ENCODE measurements at regions not wholly inside any gene's neighbourhood (a gene's known extent, or its start where the extent isn't known, plus 50 kb on each side); places are given as distances from the start of the nearest gene placed in this dataset.

- TF ChIP-seq POU5F1 (IDR thresholded peaks at IDR 0.05; ENCODE audit: low read depth, low read length) (no peak), SIRT6 (IDR thresholded peaks at IDR 0.05; ENCODE audit: low read length) (no peak)
Observed at GRCh38 chr3:105119801-105120340, 246.8 kb upstream of the ALCAM start (continued).
